Dedifferentiated amniotic fluid mesenchymal stem cell (primary cell): ENCODE measurements at regions not wholly inside any gene's neighbourhood (a gene's known extent, or its start where the extent isn't known, plus 50 kb on each side); places are given as distances from the start of the nearest gene placed in this dataset.

Source experiments
- DNase-seq: peaks from one replicate; pipeline ENCODE4 v3.0.0-alpha.2; 2016; ENCODE audit errors: extremely low spot score

- peak; percentile 79 for DNase-seq
Observed at GRCh38 chr21:17003258-17003615, 509.6 kb upstream of the CXADR start.

- peak; percentile 35 for DNase-seq
Observed at GRCh38 chr21:17003763-17004373, 509.0 kb upstream of the CXADR start.

- no peak for DNase-seq
Observed at GRCh38 chr21:17032141-17032655, 480.6 kb upstream of the CXADR start.

- DNase-seq = no peak
Observed at GRCh38 chr21:17044696-17045095, 468.1 kb upstream of the CXADR start.

GRCh38 chr21:17045214-17045853 is 467.5 kb upstream of the CXADR start:
- peak; percentile 41 for DNase-seq

- DNase-seq = no peak
Observed at GRCh38 chr21:17048974-17049373, 463.9 kb upstream of the CXADR start.

- peak; percentile 23 for DNase-seq
Observed at GRCh38 chr21:17050156-17050555, 462.7 kb upstream of the CXADR start.

- DNase-seq = no peak
Observed at GRCh38 chr21:17050646-17051045, 462.2 kb upstream of the CXADR start.

GRCh38 chr21:17051054-17051453 is 461.8 kb upstream of the CXADR start:
- DNase-seq = no peak

GRCh38 chr21:17053321-17053720 is 459.5 kb upstream of the CXADR start:
- DNase-seq = no peak

- DNase-seq = no peak
Observed at GRCh38 chr21:17059936-17060335, 452.9 kb upstream of the CXADR start.

GRCh38 chr21:17066006-17066405 is 446.8 kb upstream of the CXADR start:
- no peak for DNase-seq

GRCh38 chr21:17071093-17071492 is 441.8 kb upstream of the CXADR start:
- no peak for DNase-seq

GRCh38 chr21:17081193-17081592 is 431.6 kb upstream of the CXADR start:
- no peak for DNase-seq

- DNase-seq = no peak
Observed at GRCh38 chr21:17082843-17083483, 429.9 kb upstream of the CXADR start.

GRCh38 chr21:17085707-17086106 is 427.1 kb upstream of the CXADR start:
- DNase-seq = no peak

- no peak for DNase-seq
Observed at GRCh38 chr21:17088500-17088899, 424.3 kb upstream of the CXADR start.

- no peak for DNase-seq
Observed at GRCh38 chr21:17089091-17089491, 423.8 kb upstream of the CXADR start.

GRCh38 chr21:17101696-17102095 is 411.1 kb upstream of the CXADR start:
- DNase-seq = no peak

GRCh38 chr21:17105932-17106331 is 406.9 kb upstream of the CXADR start:
- no peak for DNase-seq

- DNase-seq = no peak
Observed at GRCh38 chr21:17114045-17114444, 398.8 kb upstream of the CXADR start.

GRCh38 chr21:17118638-17119384 is 394.0 kb upstream of the CXADR start:
- no peak for DNase-seq
